ENCODE measurements at regions not wholly inside any gene's neighbourhood (a gene's known extent, or its start where the extent isn't known, plus 50 kb on each side); places are given as distances from the start of the nearest gene placed in this dataset.
A peak's percentile ranks its signal among the peaks of the same experiment; 100 is the strongest.

GRCh38 chrX:43166874-43167273, 388.9 kb upstream of the PPP1R2C start:
- no peak overlapping the region for H3K4me3 ChIP-seq (ENCODE audit: low read depth, low read length)
- peak; percentile 42 for DNase-seq (ENCODE audit: low read depth)
- TF ChIP-seq, protein P1, sequence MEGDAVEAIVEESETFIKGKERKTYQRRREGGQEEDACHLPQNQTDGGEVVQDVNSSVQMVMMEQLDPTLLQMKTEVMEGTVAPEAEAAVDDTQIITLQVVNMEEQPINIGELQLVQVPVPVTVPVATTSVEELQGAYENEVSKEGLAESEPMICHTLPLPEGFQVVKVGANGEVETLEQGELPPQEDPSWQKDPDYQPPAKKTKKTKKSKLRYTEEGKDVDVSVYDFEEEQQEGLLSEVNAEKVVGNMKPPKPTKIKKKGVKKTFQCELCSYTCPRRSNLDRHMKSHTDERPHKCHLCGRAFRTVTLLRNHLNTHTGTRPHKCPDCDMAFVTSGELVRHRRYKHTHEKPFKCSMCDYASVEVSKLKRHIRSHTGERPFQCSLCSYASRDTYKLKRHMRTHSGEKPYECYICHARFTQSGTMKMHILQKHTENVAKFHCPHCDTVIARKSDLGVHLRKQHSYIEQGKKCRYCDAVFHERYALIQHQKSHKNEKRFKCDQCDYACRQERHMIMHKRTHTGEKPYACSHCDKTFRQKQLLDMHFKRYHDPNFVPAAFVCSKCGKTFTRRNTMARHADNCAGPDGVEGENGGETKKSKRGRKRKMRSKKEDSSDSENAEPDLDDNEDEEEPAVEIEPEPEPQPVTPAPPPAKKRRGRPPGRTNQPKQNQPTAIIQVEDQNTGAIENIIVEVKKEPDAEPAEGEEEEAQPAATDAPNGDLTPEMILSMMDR (IDR thresholded peaks at IDR 0.05; ENCODE audit: control insufficient read depth, extremely low read depth, insufficient read depth), result no peak

- H3K4me3 ChIP-seq (ENCODE audit: low read depth, low read length), result no peak overlapping the region
- DNase-seq (ENCODE audit: low read depth), result peak; percentile 55
- TF ChIP-seq, protein P1 (IDR thresholded peaks at IDR 0.05; ENCODE audit: control insufficient read depth, extremely low read depth, insufficient read depth), result no peak
Observed at GRCh38 chrX:43175434-43175833, 397.5 kb upstream of the PPP1R2C start.

- TF ChIP-seq, protein P1 (IDR thresholded peaks at IDR 0.05; ENCODE audit: control insufficient read depth, extremely low read depth, insufficient read depth), result no peak
- H3K4me3 ChIP-seq (ENCODE audit: low read depth, low read length), result no peak overlapping the region
- DNase-seq (ENCODE audit: low read depth), result no peak
Observed at GRCh38 chrX:43176686-43177085, 398.7 kb upstream of the PPP1R2C start.

- no peak overlapping the region for H3K4me3 ChIP-seq (ENCODE audit: low read depth, low read length)
- TF ChIP-seq, protein P1 (IDR thresholded peaks at IDR 0.05; ENCODE audit: control insufficient read depth, extremely low read depth, insufficient read depth), result no peak
- no peak for DNase-seq (ENCODE audit: low read depth)
Observed at GRCh38 chrX:43188296-43188695, 410.3 kb upstream of the PPP1R2C start.

DNA sequence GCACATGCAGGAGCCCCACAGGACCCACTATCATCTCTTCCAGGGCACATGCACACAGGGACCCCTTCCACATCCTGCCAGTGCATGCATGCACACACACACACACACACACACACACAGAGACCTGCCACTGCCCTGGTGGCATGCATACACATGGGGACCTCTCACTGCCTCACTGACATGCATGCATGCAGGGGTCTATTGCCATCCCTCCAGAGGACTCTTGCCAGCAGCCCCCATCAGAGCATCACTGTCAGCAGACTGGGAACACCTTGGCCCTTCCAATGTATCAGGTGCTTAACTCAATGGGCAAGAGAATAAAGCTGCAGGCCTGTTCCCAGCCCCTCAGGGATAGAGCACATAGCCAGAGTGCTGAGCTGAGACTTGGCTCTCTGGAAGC, 433.6 kb upstream of the PPP1R2C start:
- TF ChIP-seq, protein P1 (IDR thresholded peaks at IDR 0.05; ENCODE audit: control insufficient read depth, extremely low read depth, insufficient read depth), result no peak
- DNase-seq (ENCODE audit: low read depth), result no peak
- H3K4me3 ChIP-seq (ENCODE audit: low read depth, low read length), result no peak overlapping the region

GRCh38 chrX:43218198-43218597, 437.9 kb upstream of the MAOA start:
- H3K4me3 ChIP-seq (ENCODE audit: low read depth, low read length), result no peak overlapping the region
- TF ChIP-seq, protein P1 (IDR thresholded peaks at IDR 0.05; ENCODE audit: control insufficient read depth, extremely low read depth, insufficient read depth), result no peak
- no peak for DNase-seq (ENCODE audit: low read depth)

GRCh38 chrX:43224496-43224895, 431.6 kb upstream of the MAOA start:
- DNase-seq (ENCODE audit: low read depth), result no peak
- TF ChIP-seq, protein P1 (IDR thresholded peaks at IDR 0.05; ENCODE audit: control insufficient read depth, extremely low read depth, insufficient read depth), result no peak
- H3K4me3 ChIP-seq (ENCODE audit: low read depth, low read length), result no peak overlapping the region
